ENCODE measurements at regions not wholly inside any gene's neighbourhood (a gene's known extent, or its start where the extent isn't known, plus 50 kb on each side); places are given as distances from the start of the nearest gene placed in this dataset.

DNA sequence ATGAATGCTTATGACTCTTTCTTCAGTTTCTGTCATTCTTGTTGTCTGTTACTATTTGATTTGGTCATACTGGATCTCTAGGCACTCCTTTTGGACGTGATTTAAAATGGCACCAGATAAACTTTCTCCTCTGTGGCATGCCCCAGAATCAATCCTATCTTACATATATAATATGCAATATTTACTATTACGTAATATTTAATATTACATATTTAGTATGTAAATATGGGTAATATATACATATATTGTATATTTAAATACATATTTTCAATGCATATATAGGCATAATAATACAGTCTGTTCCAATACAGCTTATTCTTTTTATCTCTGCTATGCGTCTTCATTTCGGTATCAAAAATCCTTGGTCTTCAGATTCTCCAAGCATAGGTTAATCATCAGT, 104.4 kb upstream of the PRR20A start:
- no peak for ATAC-seq (ENCODE audit: low FRiP score in 2 of 2)
- WGBS, 2 donors = 82 to 90% methylated on average over 4 of the region's 4 CpGs

GRCh38 chr13:57044910-57045309, 95.8 kb upstream of the PRR20A start:
- 78 to 97% methylated on average over 1 of the region's 1 CpG for WGBS, 2 donors
- TF ChIP-seq POLR2AphosphoS5 (IDR thresholded peaks at IDR 0.05) (no peak), CTCF (IDR thresholded peaks at IDR 0.05) (no peak), POLR2A (IDR thresholded peaks at IDR 0.05) (no peak), EP300 (IDR thresholded peaks at IDR 0.05) (no peak)

More for the DNA sequence above, 104.4 kb upstream of the PRR20A start:
- Histone ChIP-seq H3K36me3 (no peaks in the 10 kb centered on the region), H3K4me3 (no peak overlapping the region), H3K27me3 (no peaks in the 10 kb centered on the region), H3K27ac (no peak overlapping the region), H3K9me3 (no peaks in the 10 kb centered on the region), H3K4me1 (no peaks in the 10 kb centered on the region)
- TF ChIP-seq POLR2AphosphoS5 (IDR thresholded peaks at IDR 0.05) = no peak
- no peak for TF ChIP-seq POLR2A (IDR thresholded peaks at IDR 0.05)
- TF ChIP-seq CTCF (IDR thresholded peaks at IDR 0.05) = no peak
- no peak for TF ChIP-seq EP300 (IDR thresholded peaks at IDR 0.05)
- DNase-seq = no peak

DNA sequence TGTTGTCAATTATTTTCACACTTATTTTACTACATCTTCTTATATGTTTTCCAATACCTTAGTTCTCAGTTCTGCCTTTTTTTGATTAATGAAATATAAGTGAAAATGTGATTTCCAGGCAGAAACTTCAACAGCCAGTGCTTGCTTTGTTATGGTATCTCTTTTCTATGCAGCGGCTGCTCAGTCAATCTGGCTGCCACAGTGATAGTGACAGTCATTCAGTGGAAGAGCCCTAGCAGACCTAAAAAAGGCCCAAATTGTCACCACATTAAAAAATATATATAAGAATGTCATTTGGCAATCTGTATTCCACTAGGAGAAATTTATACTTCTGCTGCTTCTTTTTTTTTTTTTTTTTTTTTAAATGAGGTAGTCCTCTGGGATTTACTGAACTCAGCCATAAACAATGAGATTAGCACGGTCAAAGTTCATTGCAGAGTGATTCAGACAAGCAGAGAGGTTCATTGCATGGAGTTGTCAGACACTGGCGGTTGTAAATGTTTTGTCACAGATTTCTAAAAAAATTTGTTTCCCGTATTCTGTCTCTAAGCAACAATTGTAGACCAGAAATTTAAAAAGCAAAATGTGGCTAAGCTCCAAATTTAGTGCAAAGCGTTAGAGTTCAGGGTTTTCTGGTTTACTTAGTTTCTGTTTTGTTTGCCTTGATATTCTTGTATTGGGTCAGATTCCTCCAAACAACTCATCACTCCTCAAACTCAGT, 94.7 kb upstream of the PRR20A start:
- TF ChIP-seq POLR2A (IDR thresholded peaks at IDR 0.05) (no peak), POLR2AphosphoS5 (IDR thresholded peaks at IDR 0.05) (no peak), EP300 (IDR thresholded peaks at IDR 0.05) (no peak)
- DNase-seq (no peak), ATAC-seq (ENCODE audit: low FRiP score in 2 of 2) (no peak)
- peaks cover 0 to 10% (median 0%) of the 10 kb centered on the region in 4 donors for H3K9me3 ChIP-seq
- 36 to 53% methylated on average over 5 of the region's 5 CpGs for WGBS, 2 donors
- H3K27ac ChIP-seq = no peak overlapping the region
- no peaks in the 10 kb centered on the region for H3K36me3 ChIP-seq
- H3K4me1 ChIP-seq = no peaks in the 10 kb centered on the region
- no peak overlapping the region for H3K4me3 ChIP-seq
- H3K27me3 ChIP-seq = no peaks in the 10 kb centered on the region

More at GRCh38 chr13:57044910-57045309, 95.8 kb upstream of the PRR20A start:
- ATAC-seq (ENCODE audit: low FRiP score in 2 of 2) (no peak), DNase-seq (no peak)
- H3K36me3 ChIP-seq = no peaks in the 10 kb centered on the region
- H3K4me3 ChIP-seq = no peak overlapping the region
- no peak overlapping the region for H3K27ac ChIP-seq
- H3K9me3 ChIP-seq = peaks cover 0 to 5% (median 0%) of the 10 kb centered on the region in 4 donors
- no peaks in the 10 kb centered on the region for H3K4me1 ChIP-seq
- no peaks in the 10 kb centered on the region for H3K27me3 ChIP-seq

- H3K4me1 ChIP-seq = no peaks in the 10 kb centered on the region
- H3K4me3 ChIP-seq = no peak overlapping the region
- H3K36me3 ChIP-seq = no peaks in the 10 kb centered on the region
- no peak for TF ChIP-seq CTCF (IDR thresholded peaks at IDR 0.05)
- no peak for TF ChIP-seq POLR2AphosphoS5 (IDR thresholded peaks at IDR 0.05)
- no peak for TF ChIP-seq EP300 (IDR thresholded peaks at IDR 0.05)
- no peak for TF ChIP-seq POLR2A (IDR thresholded peaks at IDR 0.05)
- H3K9me3 ChIP-seq = no peaks in the 10 kb centered on the region
- H3K27ac ChIP-seq = no peak overlapping the region
- WGBS, 2 donors = 54 to 63% methylated on average over 5 of the region's 5 CpGs
- H3K27me3 ChIP-seq = no peaks in the 10 kb centered on the region
- ATAC-seq (ENCODE audit: low FRiP score in 2 of 2) = no peak
- DNase-seq = no peak
Measured at GRCh38 chr13:57056601-57057180, 84.0 kb upstream of the PRR20A start.

- H3K4me3 ChIP-seq = no peak overlapping the region
- H3K27me3 ChIP-seq = no peaks in the 10 kb centered on the region
- TF ChIP-seq CTCF (IDR thresholded peaks at IDR 0.05) = no peak
- TF ChIP-seq POLR2A (IDR thresholded peaks at IDR 0.05) = no peak
- no peak for TF ChIP-seq POLR2AphosphoS5 (IDR thresholded peaks at IDR 0.05)
- TF ChIP-seq EP300 (IDR thresholded peaks at IDR 0.05) = no peak
- DNase-seq (no peak), ATAC-seq (ENCODE audit: low FRiP score in 2 of 2) (no peak)
- no peaks in the 10 kb centered on the region for H3K4me1 ChIP-seq
- no peaks in the 10 kb centered on the region for H3K36me3 ChIP-seq
- no peaks in the 10 kb centered on the region for H3K9me3 ChIP-seq
- no peak overlapping the region for H3K27ac ChIP-seq
- WGBS, 2 donors = 47 to 62% methylated on average over 5 of the region's 5 CpGs
Measured at GRCh38 chr13:57063007-57063406, 77.7 kb upstream of the PRR20A start.
